NCI-H526 treated with DMSO at 0.1 percent for 48 hours (cell line): ENCODE measurements at regions not wholly inside any gene's neighbourhood (a gene's known extent, or its start where the extent isn't known, plus 50 kb on each side); places are given as distances from the start of the nearest gene placed in this dataset.
A peak's percentile ranks its signal among the peaks of the same experiment; 100 is the strongest.
"Not testable (repeated sequence)": the region's sequence is repeated elsewhere in the genome, so short reads cannot be mapped to it uniquely, and the experiment has no call there.

ENCODE experiments used
- DNase-seq: peaks from one replicate; lab custom pipeline; 2025; lab: John Stamatoyannopoulos, UW

DNA sequence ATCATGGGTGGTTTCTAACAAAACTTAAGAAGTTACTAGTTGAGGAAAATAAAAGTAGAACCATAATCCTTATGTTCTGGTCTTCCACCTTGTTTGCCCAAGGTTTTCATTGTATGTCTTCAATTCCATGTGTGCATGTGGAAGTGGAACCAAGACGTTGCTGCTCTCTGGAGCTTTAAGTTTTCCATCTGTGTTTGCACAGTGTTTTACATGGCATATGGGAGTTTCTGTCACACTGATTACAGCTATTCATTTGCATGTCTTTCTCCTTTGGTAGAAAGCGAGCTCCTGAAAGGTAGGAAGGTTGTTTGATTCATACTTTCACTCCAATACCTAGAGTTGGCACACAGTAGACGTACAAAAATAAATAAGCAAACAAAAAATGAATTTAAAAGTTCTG lies 112.6 kb upstream of the LUZP2 start:
- DNase-seq, result no peak

DNA sequence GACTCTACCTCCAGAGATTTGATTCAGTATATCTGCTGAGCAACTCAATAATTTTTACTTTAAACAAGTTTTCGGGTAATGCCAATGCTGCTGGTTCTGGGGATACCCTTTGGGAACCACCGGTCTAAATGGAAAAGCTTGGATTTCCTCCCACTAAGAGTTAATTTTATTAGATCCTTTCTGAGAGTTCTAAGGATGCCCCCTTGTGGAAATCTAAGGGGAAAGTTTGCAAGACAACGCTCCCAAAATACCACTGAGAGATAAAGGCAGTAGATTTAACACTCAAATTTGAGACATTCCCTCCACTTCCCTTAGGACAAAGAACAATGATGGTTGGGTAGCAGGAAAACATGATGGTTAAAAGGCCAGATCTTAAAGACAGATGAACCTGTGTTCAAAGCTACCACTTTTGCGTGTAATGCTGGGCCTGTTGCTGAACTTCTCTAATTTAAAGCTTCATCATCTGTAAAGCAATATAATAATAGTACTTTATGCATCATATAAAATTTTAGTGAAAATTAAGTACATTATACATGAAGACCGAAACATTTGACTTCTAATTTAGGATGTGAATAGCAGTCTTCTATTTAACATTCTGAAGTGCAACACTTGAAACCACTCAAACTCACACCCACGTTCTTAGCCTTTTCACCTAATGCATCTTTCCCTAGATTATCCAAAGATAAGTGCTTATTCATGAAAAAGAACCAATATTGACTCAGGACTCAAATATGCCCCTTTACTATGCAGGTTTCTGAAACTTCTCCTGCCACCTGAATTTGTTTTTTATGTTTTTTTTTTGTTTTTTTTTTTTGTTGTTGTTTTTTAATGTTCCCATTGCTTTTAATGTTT lies 110.1 kb upstream of the LUZP2 start:
- peak; percentile 31 for DNase-seq

DNA sequence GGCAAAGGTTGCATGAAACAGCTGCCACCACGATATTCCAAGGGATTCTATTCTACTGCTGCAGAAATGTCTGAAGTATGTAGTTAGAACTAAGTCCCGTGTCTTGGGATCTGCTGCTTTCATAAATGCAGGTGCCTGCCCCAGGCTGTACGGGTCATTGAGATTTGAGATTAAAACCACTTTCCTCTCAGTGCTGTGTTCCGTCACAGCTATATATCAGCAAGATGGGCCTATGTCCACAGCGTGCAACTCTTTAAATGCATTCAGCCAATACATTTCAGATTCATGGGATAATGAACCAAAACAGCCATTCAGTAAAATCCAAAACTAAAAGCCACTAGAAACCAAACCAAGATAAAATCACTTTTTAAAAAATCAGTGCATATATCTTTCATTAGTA lies 107.3 kb upstream of the LUZP2 start:
- no peak for DNase-seq

DNA sequence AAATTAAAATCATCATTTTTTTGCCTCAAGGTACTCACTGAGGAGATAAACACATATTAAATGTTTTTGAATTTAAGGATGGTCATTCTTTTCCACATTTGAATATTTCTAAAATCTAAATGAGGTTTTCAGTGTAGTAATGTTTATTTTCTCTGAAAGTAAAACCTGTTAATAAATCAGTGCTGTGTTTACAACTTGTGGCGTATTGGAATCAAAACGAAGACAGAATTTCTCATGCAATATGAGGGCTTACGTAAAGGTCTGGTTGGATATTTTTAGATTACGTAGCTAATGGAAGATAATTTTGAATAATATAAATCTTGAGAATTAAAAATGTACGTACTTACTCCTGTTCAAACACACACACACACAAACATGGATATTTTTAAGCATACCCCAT lies 106.8 kb upstream of the LUZP2 start:
- DNase-seq, result no peak

DNA sequence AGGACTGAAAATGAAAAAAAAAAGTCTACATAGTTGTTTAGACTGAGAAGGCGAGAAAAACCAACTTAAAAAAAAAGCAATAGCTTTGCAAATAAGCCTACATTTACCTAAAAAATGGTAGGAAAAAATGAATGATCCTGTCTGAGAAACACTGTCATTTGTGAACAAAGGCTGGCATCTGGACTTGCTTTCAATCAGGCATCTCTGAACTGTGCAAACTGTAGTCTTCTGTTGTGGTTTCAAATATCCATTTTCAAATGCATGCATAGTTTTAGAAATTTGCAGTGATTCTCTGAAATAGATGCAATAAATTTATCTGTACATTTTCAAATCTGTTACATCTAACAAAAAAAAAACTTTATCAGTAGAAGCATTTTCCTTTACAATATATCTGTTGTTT lies 106.1 kb upstream of the LUZP2 start:
- DNase-seq, result no peak

DNA sequence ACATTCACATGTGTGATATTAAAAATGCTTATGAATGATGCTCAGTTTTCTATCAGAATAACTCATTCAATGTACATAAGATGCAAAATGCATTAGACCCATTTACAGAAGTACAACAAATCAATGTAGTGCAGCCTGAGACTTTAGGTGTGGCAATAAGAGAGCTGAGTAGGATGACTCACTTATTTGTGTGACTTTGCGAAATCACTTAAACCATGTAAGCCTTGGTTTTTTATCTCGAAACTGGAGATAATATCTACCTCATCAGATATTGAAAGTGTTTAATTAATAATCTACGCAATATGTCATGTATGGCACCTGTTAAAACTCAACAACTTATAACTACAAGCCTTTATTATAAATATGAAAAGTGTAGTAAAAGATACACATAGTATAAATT lies 105.7 kb upstream of the LUZP2 start:
- no peak for DNase-seq

DNA sequence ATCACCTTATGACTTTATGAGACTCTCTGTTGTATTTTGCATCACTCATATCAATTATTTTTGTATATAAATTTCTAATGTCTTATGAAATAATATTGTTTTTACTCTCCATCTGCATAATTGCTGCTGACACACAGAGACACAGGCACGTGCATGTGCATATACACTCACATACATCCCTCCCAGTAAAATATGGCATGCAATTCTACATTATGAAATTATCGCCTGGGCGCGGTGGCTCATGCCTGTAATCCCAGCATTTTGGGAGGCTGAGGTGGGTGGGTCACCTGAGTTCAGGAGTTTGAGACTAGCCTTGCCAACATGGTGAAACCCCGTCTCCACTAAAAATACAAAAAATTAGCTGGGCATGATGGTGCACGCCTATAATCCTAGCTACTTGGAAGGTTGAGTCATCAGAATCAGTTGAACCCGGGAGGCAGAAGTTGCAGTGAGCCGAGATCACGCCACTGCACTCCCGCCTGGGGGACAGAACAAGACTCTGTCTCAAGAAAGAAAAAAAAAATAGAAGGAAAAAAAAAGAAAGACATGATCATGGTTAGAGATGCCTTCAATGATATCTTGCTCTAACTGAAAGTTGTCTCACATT lies 96.7 kb upstream of the LUZP2 start:
- DNase-seq, result no peak

DNA sequence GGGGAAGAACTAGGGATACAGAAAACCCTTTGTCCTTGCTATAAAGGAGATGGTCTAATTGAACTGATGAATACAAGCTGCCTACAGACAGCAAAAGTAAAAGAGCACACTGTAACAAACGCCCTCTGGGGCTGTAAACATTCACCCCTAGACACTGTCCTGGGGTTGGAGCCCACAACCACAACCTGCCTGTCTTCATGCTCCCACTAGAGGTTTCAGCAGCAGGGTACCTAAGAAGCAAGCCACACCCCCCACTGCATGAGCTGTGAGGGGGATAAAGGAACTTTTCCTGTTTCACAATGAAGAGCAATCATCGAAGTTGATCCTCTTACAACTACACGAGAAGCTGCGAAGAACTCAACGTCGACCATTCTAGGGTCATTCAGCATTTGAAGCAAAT lies 90.5 kb upstream of the LUZP2 start:
- no peak for DNase-seq

DNA sequence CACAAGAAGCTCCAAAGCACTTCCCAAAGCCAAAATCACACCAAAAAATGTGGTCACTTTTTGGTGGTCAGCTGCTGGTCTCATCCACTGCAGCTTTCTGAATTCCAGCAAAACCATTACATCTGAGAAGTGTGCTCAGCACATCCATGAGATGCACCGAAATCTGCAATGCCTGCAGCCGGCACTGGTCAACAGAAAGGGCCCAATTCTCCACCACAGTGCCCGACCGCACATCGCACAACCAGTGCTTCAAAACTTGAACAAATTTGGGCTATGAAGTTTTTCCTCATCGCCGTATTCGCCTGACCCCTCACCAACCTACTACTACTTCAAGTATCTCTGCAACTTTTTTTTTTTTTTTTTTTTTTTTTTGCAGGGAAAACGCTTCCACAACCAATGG lies 89.9 kb upstream of the LUZP2 start:
- no peak for DNase-seq

DNA sequence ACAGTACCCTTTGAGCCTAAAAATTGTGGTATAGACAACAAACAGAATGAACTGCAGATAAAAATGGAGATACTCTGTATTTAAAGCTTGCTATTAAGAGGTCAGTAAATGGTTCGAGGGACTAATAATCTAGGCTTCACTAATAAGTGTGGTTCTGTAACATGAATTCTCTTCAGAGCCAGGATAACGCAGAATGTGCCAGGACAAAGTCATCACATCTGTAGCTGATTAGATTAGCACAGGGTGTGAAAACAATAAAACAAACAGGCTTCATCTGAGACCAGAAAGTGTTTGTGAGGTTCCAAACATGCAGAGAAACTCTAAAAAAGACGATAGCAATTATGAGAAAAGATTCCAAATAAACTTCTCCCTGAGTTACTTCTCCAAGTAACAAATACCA lies 89.1 kb upstream of the LUZP2 start:
- DNase-seq, result no peak

DNA sequence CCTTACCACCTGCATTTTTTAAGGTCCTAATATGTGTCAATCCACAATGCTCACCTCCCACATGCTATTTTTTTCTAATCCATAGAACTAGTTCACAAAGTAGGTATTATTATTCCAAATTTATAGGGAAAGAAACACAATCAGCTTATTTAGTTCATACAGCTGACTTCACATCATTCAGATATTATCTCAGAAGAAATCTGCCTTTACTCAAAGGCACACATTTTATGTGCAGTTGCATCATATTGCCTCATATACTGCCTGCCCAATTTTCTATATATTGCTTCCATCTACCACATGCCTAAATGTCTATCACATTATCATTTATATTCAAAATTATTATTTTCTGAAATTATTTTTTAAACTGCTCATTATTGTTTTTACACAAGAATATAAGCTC lies 88.7 kb upstream of the LUZP2 start:
- no peak for DNase-seq

DNA sequence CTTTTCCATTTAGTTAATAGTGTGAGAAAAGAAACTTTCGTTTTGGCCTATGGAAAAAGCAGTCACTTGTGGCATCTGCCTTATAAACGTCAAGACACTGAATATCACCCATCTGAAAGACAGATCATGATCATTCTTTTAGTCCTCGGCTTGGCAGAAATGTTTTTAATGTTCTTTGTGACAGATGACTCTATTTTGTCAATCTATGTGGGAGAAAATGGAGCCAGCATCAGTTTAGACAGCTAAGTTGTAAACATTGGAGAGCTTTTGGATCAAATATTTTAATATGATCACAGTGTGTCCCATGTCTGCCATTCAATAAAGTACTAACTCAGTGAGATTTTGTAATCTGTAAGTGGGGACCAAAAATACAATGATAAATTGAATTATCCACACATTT lies 85.1 kb upstream of the LUZP2 start:
- DNase-seq, result no peak

DNA sequence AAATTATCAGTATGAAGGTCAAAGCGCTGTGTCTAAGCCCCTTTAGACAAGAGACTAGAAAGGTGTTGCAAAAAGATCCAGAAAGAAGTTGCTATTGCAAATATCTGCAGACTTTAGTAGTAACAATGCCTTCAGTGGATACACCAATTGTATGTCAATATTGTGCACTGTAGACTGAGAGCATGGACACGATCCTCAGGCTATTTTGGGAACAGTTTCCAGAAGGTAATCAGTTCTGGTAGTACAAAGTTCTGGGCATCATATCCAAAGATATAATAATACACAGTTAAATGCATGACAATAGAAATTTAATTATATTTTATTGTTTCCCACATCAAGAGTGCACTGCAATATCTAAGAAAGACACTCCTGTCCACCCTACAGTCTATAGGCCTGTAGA lies 84.1 kb upstream of the LUZP2 start:
- DNase-seq, result no peak

DNA sequence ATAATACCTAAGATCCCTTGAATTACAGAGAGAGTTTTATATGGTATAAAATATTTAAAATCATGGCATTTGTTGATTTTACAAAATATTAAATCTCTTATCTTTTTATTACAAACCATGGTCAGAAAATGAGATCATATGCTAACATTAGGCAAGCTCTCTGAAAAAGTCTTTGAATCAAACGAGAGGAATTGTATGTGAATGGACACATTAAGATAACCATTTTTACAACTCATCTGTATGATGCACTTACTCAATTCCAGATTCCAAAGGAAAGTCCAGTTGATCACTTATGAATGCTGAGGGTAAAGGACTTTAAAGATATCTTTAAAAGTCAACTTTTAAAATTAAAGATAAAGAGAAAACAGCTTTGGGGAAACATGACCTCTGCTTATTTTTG lies 83.5 kb upstream of the LUZP2 start:
- DNase-seq, result no peak

DNA sequence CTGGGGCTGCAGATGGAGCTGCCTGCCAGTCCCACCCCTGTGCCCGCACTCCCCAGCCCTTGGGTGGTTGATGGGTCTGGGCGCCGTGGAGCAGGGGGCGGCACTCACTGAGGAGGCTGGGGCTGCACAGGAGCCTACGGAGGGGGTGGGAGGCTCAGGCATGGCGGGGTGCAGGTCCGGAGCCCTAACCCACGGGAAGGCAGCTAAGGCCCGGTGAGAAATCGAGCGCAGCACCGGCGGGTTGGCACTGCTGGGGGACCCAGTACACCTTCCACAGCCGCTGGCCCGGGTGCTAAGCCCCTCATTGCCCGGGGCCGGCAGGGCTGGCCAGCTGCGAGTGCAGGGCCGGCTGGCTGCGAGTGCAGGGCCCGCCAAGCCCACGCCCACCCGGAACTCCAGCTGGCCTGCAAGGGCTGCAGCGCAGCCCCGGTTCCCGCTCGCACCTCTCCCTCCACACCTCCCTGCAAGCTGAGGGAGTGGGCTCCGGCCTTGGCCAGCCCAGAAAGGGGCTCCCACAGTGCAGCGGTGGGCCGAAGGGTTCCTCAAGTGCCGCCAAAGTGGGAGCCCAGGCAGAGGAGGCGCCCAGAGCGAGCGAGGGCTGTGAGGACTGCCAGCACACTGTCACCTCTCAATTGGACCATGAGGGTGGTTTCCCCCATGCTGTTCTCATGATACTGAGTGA lies 80.8 kb upstream of the LUZP2 start:
- DNase-seq, result not testable (repeated sequence)

DNA sequence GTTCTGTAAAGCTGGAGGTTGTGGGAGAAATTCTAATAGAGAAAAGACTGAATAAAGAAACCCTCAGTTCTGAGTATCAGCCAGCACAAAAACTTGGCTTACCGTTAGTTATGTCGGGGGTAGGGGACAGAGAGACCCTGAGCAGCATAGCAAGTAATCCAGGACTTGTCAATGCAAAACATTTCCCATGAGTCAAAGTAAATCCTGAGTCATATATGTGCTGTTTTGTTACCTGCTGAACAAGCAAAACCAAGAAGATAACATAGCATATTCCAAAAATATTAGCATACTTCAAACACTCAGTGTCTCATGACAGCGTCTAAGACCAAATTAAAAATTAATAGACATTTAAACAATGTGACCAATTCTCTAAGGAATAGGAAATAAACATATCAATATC lies 75.1 kb upstream of the LUZP2 start:
- no peak for DNase-seq

DNA sequence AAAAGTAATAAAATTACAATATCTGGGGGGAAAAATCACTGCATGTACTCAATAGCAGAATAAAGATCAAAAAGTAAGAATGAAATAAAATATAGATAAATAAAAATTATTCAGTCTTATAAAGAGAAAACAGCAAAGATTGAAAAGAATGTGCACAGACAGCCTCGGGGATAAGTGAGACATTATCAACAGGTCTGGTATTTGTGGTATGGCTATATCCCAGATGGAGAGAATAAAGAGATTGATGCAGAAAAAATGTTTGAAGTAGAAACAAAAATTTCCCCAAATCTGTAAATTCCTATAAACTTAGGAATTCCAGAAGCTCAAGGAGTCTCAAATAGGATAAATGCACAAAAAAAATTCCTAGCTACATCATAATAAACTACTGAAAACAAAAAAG lies 74.5 kb upstream of the LUZP2 start:
- no peak for DNase-seq

DNA sequence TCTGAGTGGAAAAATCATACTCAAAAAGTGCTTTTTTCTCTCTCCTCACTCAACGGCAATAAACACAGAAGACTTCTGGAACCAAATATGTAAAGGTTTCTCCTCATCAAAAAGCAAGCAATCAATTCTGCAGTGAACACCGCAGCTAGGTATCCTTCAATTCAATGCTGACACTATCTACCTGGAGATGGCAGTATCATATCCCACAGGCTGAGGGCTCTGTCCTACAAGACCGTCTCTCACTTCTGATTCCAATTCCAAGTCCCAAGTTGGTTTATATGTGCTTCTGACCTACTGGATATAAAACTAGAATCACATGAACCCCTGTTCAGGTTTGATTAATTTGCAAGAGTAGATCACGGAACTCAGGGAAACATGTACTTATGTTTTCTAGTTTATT lies 59.7 kb upstream of the LUZP2 start:
- no peak for DNase-seq
